HepG2 (cell line): ENCODE measurements at regions not wholly inside any gene's neighbourhood (a gene's known extent, or its start where the extent isn't known, plus 50 kb on each side); places are given as distances from the start of the nearest gene placed in this dataset.

Experiments
- ATAC-seq: fragments of 200-7000 bp; cut with Tn5 transposase; 3 replicates; pipeline ENCODE4 v1.9.1; 2020; ENCODE audit warnings: mild to moderate bottlenecking, moderate library complexity
- BruUV-seq: library from RNA; stranded (reverse); fragments of 400-500 nt; replicated peaks from 2 replicates; lab custom pipeline; 2021; lab: Mats Ljungman, UMichigan
- CTCF ChIA-PET: fragments of 300-600 bp; formaldehyde crosslinking; extraction: SDS; loops from one replicate; lab custom pipeline; 2021; ENCODE audit warnings: low total read pairs, inconsistent platforms, low intra/inter-chr PET ratio; lab: Yijun Ruan, JAX
- POLR2A ChIA-PET: fragments of 350-600 bp; sonication (Branson Sonifier 250); formaldehyde crosslinking; loops from one replicate; lab custom pipeline; 2020; ENCODE audit warnings: antibody characterized with exemption, inconsistent platforms; lab: Yijun Ruan, JAX
- DNase-seq: peaks from one replicate; pipeline ENCODE4 v3.0.0-alpha.2; 2015; ENCODE audit warnings: low spot score
- FAIRE-seq: peaks from 3 replicates; lab custom pipeline; 2011; peaks lifted over from hg19 to GRCh38; lab: Jason Lieb, UNC
- H2AFZ ChIP-seq: one replicate; pipeline ENCODE4 v1.6.1; 2011; ENCODE audit warnings: low read length, inconsistent platforms
- H3K27ac ChIP-seq: fragments of 300-600 bp; 3 replicates; pipeline ENCODE4 v1.8.0; 2011; ENCODE audit warnings: mixed run types, mild to moderate bottlenecking, mixed read lengths, low read length, inconsistent platforms; ENCODE audit not compliant: insufficient read depth; ENCODE audit errors: extremely low read length
- H3K27me3 ChIP-seq, 2 experiments: fragments of 200-600 bp in 1 of 2; 2 replicates in 1 of 2; 3 replicates in 1 of 2; pipeline versions ENCODE4 v1.6.0 to v1.8.0; 2011; ENCODE audit warnings: low read length in 2 of 2, mild to moderate bottlenecking in 2 of 2, moderate library complexity in 2 of 2, inconsistent platforms in 1 of 2; ENCODE audit not compliant: insufficient read depth in 2 of 2, control insufficient read depth in 1 of 2
- H3K36me3 ChIP-seq, 2 experiments: fragments of 200-600 bp in 1 of 2; replicated peaks in 1 of 2; 2 replicates in 1 of 2; 3 replicates in 1 of 2; pipeline versions ENCODE4 v1.5.1 to v1.8.0; 2011; ENCODE audit warnings: low read length in 2 of 2, inconsistent platforms in 1 of 2; ENCODE audit not compliant: insufficient read depth in 2 of 2, control insufficient read depth in 1 of 2
- H3K4me1 ChIP-seq: 2 replicates; pipeline ENCODE4 v1.5.1; 2012; ENCODE audit warnings: low read length, inconsistent platforms; ENCODE audit not compliant: insufficient read depth
- H3K4me2 ChIP-seq: 2 replicates; pipeline ENCODE4 v1.6.0; 2011; ENCODE audit warnings: low read depth, low read length, inconsistent platforms
- H3K4me3 ChIP-seq, 3 experiments: fragments of 200-600 bp in 1 of 3; sonication (generic), shearing (Covaris generic) in 1 of 3; replicated peaks in 1 of 3; 2 replicates each; pipeline ENCODE4 v1.5.1; 2011 to 2016; ENCODE audit warnings: low read length in 3 of 3, inconsistent platforms in 2 of 3, low read depth in 2 of 3, mild to moderate bottlenecking in 2 of 3, control low read depth in 1 of 3, mixed read lengths in 1 of 3; ENCODE audit not compliant: insufficient read depth in 1 of 3
- H3K79me2 ChIP-seq: one replicate; pipeline ENCODE4 v1.6.1; 2011; ENCODE audit warnings: low read length, inconsistent platforms; ENCODE audit not compliant: insufficient read depth
- H3K9ac ChIP-seq: 2 replicates; pipeline ENCODE4 v1.6.0; 2011; ENCODE audit warnings: mild to moderate bottlenecking, low read depth, low read length, inconsistent platforms; ENCODE audit not compliant: insufficient read depth
- H3K9me3 ChIP-seq: 2 replicates; pipeline ENCODE4 v1.5.1; 2012; ENCODE audit warnings: mild to moderate bottlenecking, low read length
- H4K20me1 ChIP-seq: 2 replicates; pipeline ENCODE4 v1.6.0; 2011; ENCODE audit warnings: inconsistent platforms, mild to moderate bottlenecking, low read length, moderate library complexity; ENCODE audit not compliant: insufficient read depth
- NFE2L2 ChIP-seq: fragments of 150-350 bp; IDR thresholded peaks from 2 replicates; pipeline ENCODE4 v1.6.1; 2014; ENCODE audit warnings: low read length
- NFYB ChIP-seq: sonication (generic); formaldehyde crosslinking; IDR thresholded peaks from 2 replicates; pipeline ENCODE4 v1.4.0; 2020; ENCODE audit warnings: missing genetic modification reagents
- NR2F1 ChIP-seq, 2 experiments: fragments of 450-650 bp in 1 of 2; formaldehyde crosslinking in 1 of 2; IDR thresholded peaks; 2 replicates each; pipeline versions ENCODE4 v1.5.0 to v1.6.1; 2016 to 2020; ENCODE audit warnings: mild to moderate bottlenecking in 1 of 2, missing compliant biosample characterization in 1 of 2, missing genetic modification reagents in 1 of 2, moderate library complexity in 1 of 2
- PTBP1 ChIP-seq: fragments of 200-400 bp; formaldehyde crosslinking; IDR thresholded peaks from 2 replicates; pipeline ENCODE4 v1.6.1; 2018; ENCODE audit warnings: low read length, low read depth; ENCODE audit not compliant: poor library complexity, severe bottlenecking
- SALL2 ChIP-seq: sonication (generic); formaldehyde crosslinking; IDR thresholded peaks from 2 replicates; pipeline ENCODE4 v1.8.1; 2023; ENCODE audit warnings: mild to moderate bottlenecking, missing genetic modification reagents, inconsistent platforms
- ZMYM3 ChIP-seq: sonication (generic); formaldehyde crosslinking; IDR thresholded peaks from 2 replicates; pipeline ENCODE4 v1.5.1; 2020; ENCODE audit warnings: mild to moderate bottlenecking, missing genetic modification reagents
- ZNF143 ChIP-seq: sonication (generic); formaldehyde crosslinking; IDR thresholded peaks from 2 replicates; pipeline ENCODE4 v1.4.0; 2020; ENCODE audit warnings: missing genetic modification reagents
- ZNF33A ChIP-seq: sonication (generic); formaldehyde crosslinking; IDR thresholded peaks from 2 replicates; pipeline ENCODE4 v1.5.1; 2020; ENCODE audit warnings: missing genetic modification reagents, mild to moderate bottlenecking, moderate library complexity, borderline replicate concordance
- ZNF724P ChIP-seq: sonication (generic); formaldehyde crosslinking; IDR thresholded peaks from 2 replicates; pipeline ENCODE4 v1.8.0; 2022; ENCODE audit warnings: missing genetic modification reagents, borderline replicate concordance
- ZNF773 ChIP-seq: sonication (generic); formaldehyde crosslinking; IDR thresholded peaks from 2 replicates; pipeline ENCODE4 v1.4.0; 2020; ENCODE audit warnings: missing genetic modification reagents, borderline replicate concordance
- WGBS: methylation state at CpG from one replicate; pipeline ENCODE4 v1.1.6; 2017; ENCODE audit warnings: low lambda C conversion rate; 5-methylcytosine and 5-hydroxymethylcytosine counted together
- in situ Hi-C: cut with HindIII; loops from 2 replicates; pipeline ENCODE4 v1.10.0; 2017; ENCODE audit warnings: low pct_unique_long_range_greater_than_20kb; ENCODE audit not compliant: extremely low pct_ligation_motif_present
- intact Hi-C: fragments of 100-400 bp; cut with micrococcal nuclease; formaldehyde crosslinking; loops from one replicate; pipeline ENCODE4 v1.10.0; 2022; ENCODE audit not compliant: unreplicated experiment
- TF ChIP-seq, protein P1 (sequence below): sonication (generic); formaldehyde crosslinking; IDR thresholded peaks from 2 replicates; pipeline ENCODE4 v1.4.0; 2020; ENCODE audit warnings: low read depth, mild to moderate bottlenecking, missing genetic modification reagents
- TF ChIP-seq, protein P2 (sequence below): fragments of 450-650 bp; IDR thresholded peaks from 2 replicates; pipeline ENCODE4 v1.6.1; 2016

DNA sequence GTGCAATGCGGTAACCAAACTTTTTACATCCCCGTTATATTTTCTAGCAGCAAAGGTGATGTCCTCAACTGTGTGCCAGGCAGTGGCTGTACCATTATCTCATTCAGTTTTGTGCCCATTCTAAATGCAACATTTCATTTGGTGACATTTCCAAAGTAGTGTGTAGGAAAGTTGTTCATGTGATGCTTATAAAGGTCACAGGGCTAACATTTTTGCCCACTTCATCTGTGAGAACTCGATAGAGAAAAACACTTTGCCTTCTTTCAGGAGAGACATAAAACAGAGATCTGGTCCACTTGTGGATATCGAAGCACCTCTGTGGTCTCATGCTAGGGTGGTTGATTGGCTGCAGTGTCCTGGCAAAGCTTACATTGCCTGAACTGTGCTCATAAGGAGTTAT, 414.2 kb upstream of the PDE3A start:
- H3K9ac ChIP-seq, result no peak overlapping the region
- H3K4me1 ChIP-seq, result no peaks in the 10 kb centered on the region
- H4K20me1 ChIP-seq, result no peaks in the 10 kb centered on the region
- H3K4me3 ChIP-seq, result no peak overlapping the region
- H3K36me3 ChIP-seq, result no peaks in the 10 kb centered on the region
- H3K27ac ChIP-seq, result no peak overlapping the region
- intact Hi-C loops, result no loop called here
- ChIA-PET CTCF (no interaction called here), POLR2A (no interaction called here)
- H3K27me3 ChIP-seq, result no peaks in the 10 kb centered on the region
- H3K9me3 ChIP-seq, result no peaks in the 10 kb centered on the region
- H2AFZ ChIP-seq, result no peak overlapping the region
- DNase-seq, result no peak
- no peak for TF ChIP-seq ZNF143
- TF ChIP-seq, protein P1, sequence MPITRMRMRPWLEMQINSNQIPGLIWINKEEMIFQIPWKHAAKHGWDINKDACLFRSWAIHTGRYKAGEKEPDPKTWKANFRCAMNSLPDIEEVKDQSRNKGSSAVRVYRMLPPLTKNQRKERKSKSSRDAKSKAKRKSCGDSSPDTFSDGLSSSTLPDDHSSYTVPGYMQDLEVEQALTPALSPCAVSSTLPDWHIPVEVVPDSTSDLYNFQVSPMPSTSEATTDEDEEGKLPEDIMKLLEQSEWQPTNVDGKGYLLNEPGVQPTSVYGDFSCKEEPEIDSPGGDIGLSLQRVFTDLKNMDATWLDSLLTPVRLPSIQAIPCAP (CRISPR knock-in tag), result no peak
- TF ChIP-seq SALL2 (CRISPR knock-in tag), result no peak
- TF ChIP-seq ZMYM3, result no peak
- TF ChIP-seq NR2F1 (CRISPR knock-in tag; IDR thresholded peaks at IDR 0.05), result no peak
- TF ChIP-seq NFYB, result no peak
- TF ChIP-seq, protein P2, sequence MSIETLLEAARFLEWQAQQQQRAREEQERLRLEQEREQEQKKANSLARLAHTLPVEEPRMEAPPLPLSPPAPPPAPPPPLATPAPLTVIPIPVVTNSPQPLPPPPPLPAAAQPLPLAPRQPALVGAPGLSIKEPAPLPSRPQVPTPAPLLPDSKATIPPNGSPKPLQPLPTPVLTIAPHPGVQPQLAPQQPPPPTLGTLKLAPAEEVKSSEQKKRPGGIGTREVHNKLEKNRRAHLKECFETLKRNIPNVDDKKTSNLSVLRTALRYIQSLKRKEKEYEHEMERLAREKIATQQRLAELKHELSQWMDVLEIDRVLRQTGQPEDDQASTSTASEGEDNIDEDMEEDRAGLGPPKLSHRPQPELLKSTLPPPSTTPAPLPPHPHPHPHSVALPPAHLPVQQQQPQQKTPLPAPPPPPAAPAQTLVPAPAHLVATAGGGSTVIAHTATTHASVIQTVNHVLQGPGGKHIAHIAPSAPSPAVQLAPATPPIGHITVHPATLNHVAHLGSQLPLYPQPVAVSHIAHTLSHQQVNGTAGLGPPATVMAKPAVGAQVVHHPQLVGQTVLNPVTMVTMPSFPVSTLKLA, result no peak
- no peak for TF ChIP-seq ZNF33A (CRISPR knock-in tag)
- TF ChIP-seq ZNF724P (CRISPR knock-in tag), result no peak
- no peak for TF ChIP-seq ZNF773 (CRISPR knock-in tag)
- TF ChIP-seq NFE2L2, result no peak
- TF ChIP-seq PTBP1, result no peak
- no peak for FAIRE-seq
- no peak for ATAC-seq
- no peaks in the 10 kb centered on the region for H3K79me2 ChIP-seq
- 27% methylated on average over 4 of the region's 4 CpGs for WGBS
- BruUV-seq, result no TSS peak
- in situ Hi-C loops, result no loop called here
- no peak overlapping the region for H3K4me2 ChIP-seq
